GM18498 (cell line): ENCODE measurements at regions not wholly inside any gene's neighbourhood (a gene's known extent, or its start where the extent isn't known, plus 50 kb on each side); places are given as distances from the start of the nearest gene placed in this dataset.
A peak's percentile ranks its signal among the peaks of the same experiment; 100 is the strongest.

Experiments used
- ATAC-seq: cut with Tn5 transposase; IDR thresholded peaks from one replicate; pipeline ENCODE4 v1.9.1; 2021; ENCODE audit warnings: mild to moderate bottlenecking, moderate library complexity; ENCODE audit not compliant: unreplicated experiment

- no peak for ATAC-seq
Measured at GRCh38 chr21:29228306-29228705, 70.4 kb upstream of the BACH1 start.

- no peak for ATAC-seq
Measured at GRCh38 chr21:29230551-29231261, 68.0 kb upstream of the BACH1 start.

GRCh38 chr21:29231756-29232529 is 66.8 kb upstream of the BACH1 start:
- no peak for ATAC-seq

GRCh38 chr21:29232530-29233255 is 66.0 kb upstream of the BACH1 start:
- ATAC-seq: no peak

GRCh38 chr21:29233256-29233546 is 65.5 kb upstream of the BACH1 start:
- peak; percentile 14 for ATAC-seq

- ATAC-seq: peak; percentile 62
Measured at GRCh38 chr21:29233611-29234540, 64.8 kb upstream of the BACH1 start.

GRCh38 chr21:29235714-29236197 is 63.0 kb upstream of the BACH1 start:
- peak; percentile 51 for ATAC-seq

- ATAC-seq: no peak
Measured at GRCh38 chr21:29236201-29236600, 62.5 kb upstream of the BACH1 start.

GRCh38 chr21:29237110-29238052 is 61.3 kb upstream of the BACH1 start:
- peak; percentile 31 for ATAC-seq

GRCh38 chr21:29238053-29238966 is 60.4 kb upstream of the BACH1 start:
- ATAC-seq: no peak

GRCh38 chr21:29238967-29239290 is 59.8 kb upstream of the BACH1 start:
- no peak for ATAC-seq

GRCh38 chr21:29240136-29240535 is 58.6 kb upstream of the BACH1 start:
- ATAC-seq: no peak

- no peak for ATAC-seq
Measured at GRCh38 chr21:29242201-29242600, 56.5 kb upstream of the BACH1 start.

- no peak for ATAC-seq
Measured at GRCh38 chr21:29243188-29243587, 55.5 kb upstream of the BACH1 start.

- peak; percentile 79 for ATAC-seq
Measured at GRCh38 chr21:29245104-29245643, 53.5 kb upstream of the BACH1 start.

- ATAC-seq: no peak
Measured at GRCh38 chr21:29245863-29246262, 52.9 kb upstream of the BACH1 start.

- ATAC-seq: no peak
Measured at GRCh38 chr21:29246614-29247013, 52.1 kb upstream of the BACH1 start.

GRCh38 chr21:29248124-29248523 is 50.6 kb upstream of the BACH1 start:
- ATAC-seq: no peak
